DOHH2 (cell line): ENCODE measurements at regions not wholly inside any gene's neighbourhood (a gene's known extent, or its start where the extent isn't known, plus 50 kb on each side); places are given as distances from the start of the nearest gene placed in this dataset.
"Not testable (repeated sequence)": the region's sequence is repeated elsewhere in the genome, so short reads cannot be mapped to it uniquely, and the experiment has no call there.

Experiments used
- H3F3A ChIP-seq: fragments of 200-600 bp; sonication (generic), shearing (Covaris generic); 2 replicates; pipeline ENCODE4 v1.6.0; 2016; ENCODE audit warnings: antibody characterized with exemption, mild to moderate bottlenecking; ENCODE audit not compliant: control insufficient read depth, insufficient read depth
- H3K27ac ChIP-seq: fragments of 200-600 bp; sonication (generic); 2 replicates; pipeline ENCODE4 v1.5.1; 2014; ENCODE audit warnings: low read depth, mild to moderate bottlenecking, low read length, moderate library complexity
- H3K27me3 ChIP-seq: fragments of 200-600 bp; sonication (generic); 2 replicates; pipeline ENCODE4 v1.6.1; 2014; ENCODE audit warnings: mild to moderate bottlenecking, low read length, mixed read lengths; ENCODE audit not compliant: control insufficient read depth
- H3K36me3 ChIP-seq: fragments of 200-600 bp; sonication (generic); 2 replicates; pipeline ENCODE4 v1.6.1; 2014; ENCODE audit warnings: mild to moderate bottlenecking, low read length, moderate library complexity, mixed read lengths; ENCODE audit not compliant: control insufficient read depth
- H3K4me1 ChIP-seq: fragments of 200-600 bp; sonication (generic); 2 replicates; pipeline ENCODE4 v1.6.1; 2014; ENCODE audit warnings: mild to moderate bottlenecking, low read length, mixed read lengths; ENCODE audit not compliant: control insufficient read depth
- H3K4me2 ChIP-seq: fragments of 200-600 bp; sonication (generic); 2 replicates; pipeline ENCODE4 v1.6.0; 2014; ENCODE audit warnings: mild to moderate bottlenecking, low read length, moderate library complexity
- H3K4me3 ChIP-seq: fragments of 200-600 bp; sonication (generic); 2 replicates; pipeline ENCODE4 v1.5.1; 2014; ENCODE audit warnings: mild to moderate bottlenecking, low read length, mixed read lengths
- H3K79me2 ChIP-seq: fragments of 200-600 bp; sonication (generic); 2 replicates; pipeline ENCODE4 v1.6.1; 2014; ENCODE audit warnings: mild to moderate bottlenecking, low read length, mixed read lengths; ENCODE audit not compliant: control insufficient read depth
- H3K9me2 ChIP-seq: fragments of 200-600 bp; sonication (generic); replicated peaks from 2 replicates; pipeline ENCODE4 v1.6.1; 2014; ENCODE audit warnings: mild to moderate bottlenecking, low read length, mixed read lengths; ENCODE audit not compliant: control insufficient read depth
- H3K9me3 ChIP-seq: fragments of 200-600 bp; sonication (generic); 2 replicates; pipeline ENCODE4 v1.6.1; 2014; ENCODE audit warnings: antibody characterized with exemption, low read length, mixed read lengths; ENCODE audit not compliant: control insufficient read depth, insufficient read depth
- H4K20me1 ChIP-seq: fragments of 200-600 bp; sonication (generic); 2 replicates; pipeline ENCODE4 v1.6.0; 2014; ENCODE audit warnings: low read depth, mild to moderate bottlenecking, antibody characterized with exemption, low read length, moderate library complexity; ENCODE audit not compliant: control insufficient read depth, insufficient read depth
- CTCF ChIP-seq: fragments of 200-600 bp; sonication (generic); IDR thresholded peaks from one replicate; pipeline ENCODE4 v1.5.1; 2014; ENCODE audit warnings: antibody characterized with exemption, mild to moderate bottlenecking, low read depth, low read length; ENCODE audit not compliant: poor library complexity, severe bottlenecking
- EZH2phosphoT487 ChIP-seq: fragments of 200-600 bp; sonication (generic); IDR thresholded peaks from 2 replicates; pipeline ENCODE4 v1.6.1; 2017; ENCODE audit warnings: borderline replicate concordance, mild to moderate bottlenecking, antibody characterized with exemption, low read length, moderate library complexity, mixed read lengths

- Histone ChIP-seq H3K4me3 (no peak overlapping the region), H3K4me1 (no peaks in the 10 kb centered on the region), H3K27me3 (no peaks in the 10 kb centered on the region), H3K27ac (no peak overlapping the region), H3F3A (no peaks in the 10 kb centered on the region), H4K20me1 (no peaks in the 10 kb centered on the region), H3K9me3 (no peaks in the 10 kb centered on the region), H3K4me2 (no peak overlapping the region), H3K9me2 (no peaks in the 10 kb centered on the region), H3K79me2 (no peaks in the 10 kb centered on the region), H3K36me3 (no peaks in the 10 kb centered on the region)
- TF ChIP-seq CTCF (no peak), EZH2phosphoT487 (no peak)
These were observed 1088.4 kb downstream of the OTOL1 start for GRCh38 chr3:162584986-162585385.

GRCh38 chr3:162586591-162586990 lies 1090.0 kb downstream of the OTOL1 start:
- Histone ChIP-seq H3F3A (no peaks in the 10 kb centered on the region), H3K4me3 (no peak overlapping the region), H3K4me1 (no peaks in the 10 kb centered on the region), H3K9me2 (no peaks in the 10 kb centered on the region), H3K79me2 (no peaks in the 10 kb centered on the region), H3K27me3 (no peaks in the 10 kb centered on the region), H3K9me3 (no peaks in the 10 kb centered on the region), H3K4me2 (no peak overlapping the region), H3K36me3 (no peaks in the 10 kb centered on the region), H4K20me1 (no peaks in the 10 kb centered on the region), H3K27ac (no peak overlapping the region)
- TF ChIP-seq EZH2phosphoT487 (no peak), CTCF (no peak)

GRCh38 chr3:162597226-162597625 lies 1100.6 kb downstream of the OTOL1 start:
- no peak overlapping the region for H3K27ac ChIP-seq
- no peaks in the 10 kb centered on the region for H3K4me1 ChIP-seq
- no peaks in the 10 kb centered on the region for H3K79me2 ChIP-seq
- no peaks in the 10 kb centered on the region for H3K36me3 ChIP-seq
- no peaks in the 10 kb centered on the region for H3K9me2 ChIP-seq
- no peak overlapping the region for H3K4me3 ChIP-seq
- H4K20me1 ChIP-seq, result no peaks in the 10 kb centered on the region
- no peak overlapping the region for H3K4me2 ChIP-seq
- TF ChIP-seq EZH2phosphoT487 (no peak), CTCF (no peak)
- H3K27me3 ChIP-seq, result no peaks in the 10 kb centered on the region
- H3F3A ChIP-seq, result no peaks in the 10 kb centered on the region
- no peaks in the 10 kb centered on the region for H3K9me3 ChIP-seq

GRCh38 chr3:162598500-162598899 lies 1101.9 kb downstream of the OTOL1 start:
- H3K4me2 ChIP-seq, H3K9me3 ChIP-seq, H4K20me1 ChIP-seq, H3K79me2 ChIP-seq, H3K27me3 ChIP-seq, H3K9me2 ChIP-seq, H3K4me1 ChIP-seq, H3K36me3 ChIP-seq, H3F3A ChIP-seq, H3K27ac ChIP-seq, H3K4me3 ChIP-seq: not testable (repeated sequence)

- H3K27me3 ChIP-seq, H3K4me2 ChIP-seq, H3F3A ChIP-seq, H3K4me1 ChIP-seq, H3K27ac ChIP-seq, H3K36me3 ChIP-seq, H4K20me1 ChIP-seq, H3K9me2 ChIP-seq, H3K79me2 ChIP-seq, H3K4me3 ChIP-seq, H3K9me3 ChIP-seq: not testable (repeated sequence)
These were observed 1103.1 kb downstream of the OTOL1 start for GRCh38 chr3:162599742-162600141.
